Activated naive CD8-positive, alpha-beta T cell (primary cell): ENCODE measurements at regions not wholly inside any gene's neighbourhood (a gene's known extent, or its start where the extent isn't known, plus 50 kb on each side); places are given as distances from the start of the nearest gene placed in this dataset.
"Not testable (repeated sequence)": the region's sequence is repeated elsewhere in the genome, so short reads cannot be mapped to it uniquely, and the experiment has no call there.

Experiments used
- H3K27ac Mint-ChIP-seq: one replicate; pipeline ENCODE4 v1.8.0; 2021; ENCODE audit warnings: mixed read lengths
- H3K27me3 Mint-ChIP-seq: one replicate; pipeline ENCODE4 v1.8.0; 2021; ENCODE audit warnings: mixed read lengths
- H3K36me3 Mint-ChIP-seq: one replicate; pipeline ENCODE4 v1.8.0; 2021; ENCODE audit warnings: mixed read lengths
- H3K4me1 Mint-ChIP-seq: one replicate; pipeline ENCODE4 v1.8.0; 2021; ENCODE audit warnings: low read depth, mixed read lengths
- H3K4me3 Mint-ChIP-seq: one replicate; pipeline ENCODE4 v1.8.0; 2021; ENCODE audit warnings: mild to moderate bottlenecking, mixed read lengths
- H3K9me3 Mint-ChIP-seq: one replicate; pipeline ENCODE4 v1.8.0; 2021; ENCODE audit warnings: low read depth, mixed read lengths

GRCh38 chr12:116370886-116371580 is 93.5 kb upstream of the MED13L start:
- Mint-ChIP-seq H3K4me1 (no peaks in the 10 kb centered on the region), H3K36me3 (no peaks in the 10 kb centered on the region), H3K9me3 (no peaks in the 10 kb centered on the region), H3K27me3 (no peaks in the 10 kb centered on the region), H3K4me3 (no peak overlapping the region), H3K27ac (no peak overlapping the region)

GRCh38 chr12:116372815-116373214 is 95.3 kb upstream of the MED13L start:
- no peak overlapping the region for H3K4me3 Mint-ChIP-seq
- H3K27me3 Mint-ChIP-seq, result no peaks in the 10 kb centered on the region
- no peak overlapping the region for H3K27ac Mint-ChIP-seq

GRCh38 chr12:116373572-116374206 is 96.2 kb upstream of the MED13L start:
- Mint-ChIP-seq H3K27me3 (no peaks in the 10 kb centered on the region), H3K4me3 (no peak overlapping the region), H3K36me3 (no peaks in the 10 kb centered on the region), H3K4me1 (no peaks in the 10 kb centered on the region), H3K9me3 (no peaks in the 10 kb centered on the region), H3K27ac (no peak overlapping the region)

More at GRCh38 chr12:116372815-116373214, 95.3 kb upstream of the MED13L start:
- Mint-ChIP-seq H3K4me1 (no peaks in the 10 kb centered on the region), H3K36me3 (no peaks in the 10 kb centered on the region), H3K9me3 (no peaks in the 10 kb centered on the region)

GRCh38 chr12:116374207-116374606 is 96.7 kb upstream of the MED13L start:
- no peaks in the 10 kb centered on the region for H3K9me3 Mint-ChIP-seq
- H3K27ac Mint-ChIP-seq, result no peak overlapping the region
- H3K36me3 Mint-ChIP-seq, result no peaks in the 10 kb centered on the region

GRCh38 chr12:116375278-116375842 is 97.9 kb upstream of the MED13L start:
- H3K27ac Mint-ChIP-seq, result no peak overlapping the region
- no peaks in the 10 kb centered on the region for H3K27me3 Mint-ChIP-seq
- no peaks in the 10 kb centered on the region for H3K9me3 Mint-ChIP-seq
- H3K4me3 Mint-ChIP-seq, result no peak overlapping the region
- no peaks in the 10 kb centered on the region for H3K36me3 Mint-ChIP-seq
- no peaks in the 10 kb centered on the region for H3K4me1 Mint-ChIP-seq

More at GRCh38 chr12:116374207-116374606, 96.7 kb upstream of the MED13L start:
- H3K27me3 Mint-ChIP-seq, result no peaks in the 10 kb centered on the region
- H3K4me1 Mint-ChIP-seq, result no peaks in the 10 kb centered on the region
- H3K4me3 Mint-ChIP-seq, result no peak overlapping the region

- no peaks in the 10 kb centered on the region for H3K36me3 Mint-ChIP-seq
- H3K27ac Mint-ChIP-seq, result no peak overlapping the region
- H3K4me1 Mint-ChIP-seq, result no peaks in the 10 kb centered on the region
- H3K9me3 Mint-ChIP-seq, result no peaks in the 10 kb centered on the region
- no peaks in the 10 kb centered on the region for H3K27me3 Mint-ChIP-seq
- no peak overlapping the region for H3K4me3 Mint-ChIP-seq
Observed at GRCh38 chr12:116376354-116377193, 99.1 kb upstream of the MED13L start.

- H3K27me3 Mint-ChIP-seq, H3K4me1 Mint-ChIP-seq, H3K4me3 Mint-ChIP-seq, H3K27ac Mint-ChIP-seq, H3K9me3 Mint-ChIP-seq, H3K36me3 Mint-ChIP-seq: not testable (repeated sequence)
Observed at GRCh38 chr12:116377194-116377571, 99.7 kb upstream of the MED13L start.

GRCh38 chr12:116378002-116378401 is 100.5 kb upstream of the MED13L start:
- H3K4me1 Mint-ChIP-seq, result no peaks in the 10 kb centered on the region
- no peaks in the 10 kb centered on the region for H3K27me3 Mint-ChIP-seq
- H3K36me3 Mint-ChIP-seq, result no peaks in the 10 kb centered on the region
- no peak overlapping the region for H3K4me3 Mint-ChIP-seq
- H3K9me3 Mint-ChIP-seq, result no peaks in the 10 kb centered on the region
- H3K27ac Mint-ChIP-seq, result no peak overlapping the region

GRCh38 chr12:116380108-116380507 is 102.6 kb upstream of the MED13L start:
- Mint-ChIP-seq H3K27ac (no peak overlapping the region), H3K9me3 (no peaks in the 10 kb centered on the region), H3K4me1 (peaks cover 5% of the 10 kb centered on the region), H3K36me3 (no peaks in the 10 kb centered on the region), H3K27me3 (no peaks in the 10 kb centered on the region), H3K4me3 (no peak overlapping the region)

GRCh38 chr12:116380740-116381139 is 103.2 kb upstream of the MED13L start:
- not testable (repeated sequence) for H3K9me3 Mint-ChIP-seq, H3K27ac Mint-ChIP-seq, H3K4me1 Mint-ChIP-seq, H3K4me3 Mint-ChIP-seq, H3K36me3 Mint-ChIP-seq, H3K27me3 Mint-ChIP-seq

- no peak overlapping the region for H3K27ac Mint-ChIP-seq
- H3K9me3 Mint-ChIP-seq, result no peaks in the 10 kb centered on the region
- no peaks in the 10 kb centered on the region for H3K36me3 Mint-ChIP-seq
- H3K4me3 Mint-ChIP-seq, result no peak overlapping the region
- H3K4me1 Mint-ChIP-seq, result peaks cover 10% of the 10 kb centered on the region
- H3K27me3 Mint-ChIP-seq, result no peaks in the 10 kb centered on the region
Observed at GRCh38 chr12:116381240-116381743, 103.8 kb upstream of the MED13L start.

GRCh38 chr12:116381744-116382685 is 104.5 kb upstream of the MED13L start:
- H3K27me3 Mint-ChIP-seq, result no peaks in the 10 kb centered on the region
- H3K4me3 Mint-ChIP-seq, result no peak overlapping the region
- peaks cover 10% of the 10 kb centered on the region for H3K4me1 Mint-ChIP-seq
- H3K9me3 Mint-ChIP-seq, result no peaks in the 10 kb centered on the region
- no peak overlapping the region for H3K27ac Mint-ChIP-seq
- H3K36me3 Mint-ChIP-seq, result no peaks in the 10 kb centered on the region

GRCh38 chr12:116382686-116383530 is 105.4 kb upstream of the MED13L start:
- Mint-ChIP-seq H3K4me1 (peaks cover 10% of the 10 kb centered on the region), H3K27me3 (no peaks in the 10 kb centered on the region), H3K36me3 (no peaks in the 10 kb centered on the region), H3K27ac (no peak overlapping the region), H3K4me3 (no peak overlapping the region), H3K9me3 (no peaks in the 10 kb centered on the region)
